ENCODE measurements at regions not wholly inside any gene's neighbourhood (a gene's known extent, or its start where the extent isn't known, plus 50 kb on each side); places are given as distances from the start of the nearest gene placed in this dataset.
"Not testable (repeated sequence)": the region's sequence is repeated elsewhere in the genome, so short reads cannot be mapped to it uniquely, and the experiment has no call there.

- not testable (repeated sequence) for DNase-seq (ENCODE audit: extremely low spot score, insufficient read length, low read depth); FAIRE-seq
These were observed 435.8 kb downstream of the CNTN3 start for GRCh38 chr3:74178664-74179063.

GRCh38 chr3:74173090-74173489 is 441.4 kb downstream of the CNTN3 start:
- DNase-seq (ENCODE audit: extremely low spot score, insufficient read length, low read depth): no peak
- no peak for FAIRE-seq

- DNase-seq (ENCODE audit: extremely low spot score, insufficient read length, low read depth) (no peak), FAIRE-seq (no peak)
These were observed 446.5 kb downstream of the CNTN3 start for GRCh38 chr3:74167926-74168325.

- DNase-seq (ENCODE audit: extremely low spot score, insufficient read length, low read depth): no peak
- FAIRE-seq: no peak
These were observed 449.2 kb downstream of the CNTN3 start for GRCh38 chr3:74165211-74165610.

- DNase-seq (ENCODE audit: extremely low spot score, insufficient read length, low read depth) (no peak), FAIRE-seq (no peak)
These were observed 465.0 kb downstream of the CNTN3 start for GRCh38 chr3:74149466-74149865.

- no peak for FAIRE-seq
These were observed 469.2 kb downstream of the CNTN3 start for GRCh38 chr3:74145277-74145676.

GRCh38 chr3:74139648-74140047 is 474.8 kb downstream of the CNTN3 start:
- DNase-seq (ENCODE audit: extremely low spot score, insufficient read length, low read depth) (no peak), FAIRE-seq (no peak)

More at GRCh38 chr3:74145277-74145676, 469.2 kb downstream of the CNTN3 start:
- no peak for DNase-seq (ENCODE audit: extremely low spot score, insufficient read length, low read depth)

GRCh38 chr3:74137790-74138189 is 476.7 kb downstream of the CNTN3 start:
- no peak for DNase-seq (ENCODE audit: extremely low spot score, insufficient read length, low read depth)
- FAIRE-seq: no peak

GRCh38 chr3:74135808-74136207 is 478.7 kb downstream of the CNTN3 start:
- FAIRE-seq (no peak), DNase-seq (ENCODE audit: extremely low spot score, insufficient read length, low read depth) (no peak)

GRCh38 chr3:74134831-74135230 is 479.6 kb downstream of the CNTN3 start:
- DNase-seq (ENCODE audit: extremely low spot score, insufficient read length, low read depth): no peak
- FAIRE-seq: no peak

- FAIRE-seq: not testable (repeated sequence)
These were observed 482.7 kb downstream of the CNTN3 start for GRCh38 chr3:74131546-74132328.

GRCh38 chr3:74129611-74130010 is 484.8 kb downstream of the CNTN3 start:
- DNase-seq (ENCODE audit: extremely low spot score, insufficient read length, low read depth) (no peak), FAIRE-seq (no peak)

More at GRCh38 chr3:74131546-74132328, 482.7 kb downstream of the CNTN3 start:
- DNase-seq (ENCODE audit: extremely low spot score, insufficient read length, low read depth): not testable (repeated sequence)

GRCh38 chr3:74129056-74129455 is 485.4 kb downstream of the CNTN3 start:
- FAIRE-seq (no peak), DNase-seq (ENCODE audit: extremely low spot score, insufficient read length, low read depth) (no peak)

- FAIRE-seq: no peak
- DNase-seq (ENCODE audit: extremely low spot score, insufficient read length, low read depth): no peak
These were observed 487.2 kb downstream of the CNTN3 start for GRCh38 chr3:74127256-74127655.

- FAIRE-seq (no peak), DNase-seq (ENCODE audit: extremely low spot score, insufficient read length, low read depth) (no peak)
These were observed 489.7 kb downstream of the CNTN3 start for GRCh38 chr3:74124782-74125181.

GRCh38 chr3:74122281-74122680 is 492.2 kb downstream of the CNTN3 start:
- no peak for FAIRE-seq
- DNase-seq (ENCODE audit: extremely low spot score, insufficient read length, low read depth): no peak

- no peak for FAIRE-seq
- DNase-seq (ENCODE audit: extremely low spot score, insufficient read length, low read depth): no peak
These were observed 492.7 kb downstream of the CNTN3 start for GRCh38 chr3:74121761-74122160.

GRCh38 chr3:74119221-74119620 is 494.5 kb upstream of the PDZRN3 start:
- FAIRE-seq (no peak), DNase-seq (ENCODE audit: extremely low spot score, insufficient read length, low read depth) (no peak)

- no peak for FAIRE-seq
- no peak for DNase-seq (ENCODE audit: extremely low spot score, insufficient read length, low read depth)
These were observed 491.2 kb upstream of the PDZRN3 start for GRCh38 chr3:74115906-74116305.

GRCh38 chr3:74107451-74107850 is 482.7 kb upstream of the PDZRN3 start:
- DNase-seq (ENCODE audit: extremely low spot score, insufficient read length, low read depth) (no peak), FAIRE-seq (no peak)

GRCh38 chr3:74106925-74107324 is 482.2 kb upstream of the PDZRN3 start:
- no peak for FAIRE-seq
- DNase-seq (ENCODE audit: extremely low spot score, insufficient read length, low read depth): no peak

GRCh38 chr3:74091204-74091603 is 466.5 kb upstream of the PDZRN3 start:
- no peak for FAIRE-seq

More at GRCh38 chr3:74091204-74091603, 466.5 kb upstream of the PDZRN3 start:
- DNase-seq (ENCODE audit: extremely low spot score, insufficient read length, low read depth): no peak
